ENCODE measurements at regions not wholly inside any gene's neighbourhood (a gene's known extent, or its start where the extent isn't known, plus 50 kb on each side); places are given as distances from the start of the nearest gene placed in this dataset.
A peak's percentile ranks its signal among the peaks of the same experiment; 100 is the strongest.

- DNase-seq (no peak), ATAC-seq (no peak)
- Mint-ChIP-seq H3K4me1 (peaks cover 11 to 19% (median 15%) of the 10 kb centered on the region in 4 donors), H3K4me3 (no peak overlapping the region), H3K27me3 (no peaks in the 10 kb centered on the region), H3K36me3 (no peaks in the 10 kb centered on the region), H3K9me3 (no peaks in the 10 kb centered on the region), H3K27ac (peak overlapping the region in 2 of 10 donors; percentile 67 to 78)
- POLR2A ChIA-PET = no interaction called here
These were observed 120.6 kb downstream of the C9orf50 start for GRCh38 chr9:129500161-129500862.

- peak overlapping the region in 1 of 10 donors; percentile 8 for H3K4me3 Mint-ChIP-seq
- DNase-seq (no peak), ATAC-seq (no peak)
- POLR2A ChIA-PET = interaction anchor here (1.5 kb wide), 1 partner anchor 10 kb away, joined by 4 read pairs; no protein-coding TSS in a partner anchor
- H3K9me3 Mint-ChIP-seq = no peaks in the 10 kb centered on the region
- H3K27me3 Mint-ChIP-seq = no peaks in the 10 kb centered on the region
- peak overlapping the region in 6 of 10 donors; percentile 3 to 77 (median 24) for H3K27ac Mint-ChIP-seq
- H3K4me1 Mint-ChIP-seq = peaks cover 12 to 25% (median 17%) of the 10 kb centered on the region in 4 donors
- H3K36me3 Mint-ChIP-seq = no peaks in the 10 kb centered on the region
These were observed 122.2 kb downstream of the C9orf50 start for GRCh38 chr9:129498451-129499384.

- Mint-ChIP-seq H3K36me3 (no peaks in the 10 kb centered on the region), H3K4me1 (peaks cover 15 to 25% (median 22%) of the 10 kb centered on the region in 4 donors), H3K27me3 (peaks cover 0 to 2% (median 0%) of the 10 kb centered on the region in 5 donors), H3K4me3 (peak overlapping the region in 4 of 10 donors; percentile 10 to 45 (median 32)), H3K9me3 (no peaks in the 10 kb centered on the region), H3K27ac (peak overlapping the region in 8 of 10 donors; percentile 22 to 85 (median 51))
- POLR2A ChIA-PET = interaction anchor here (0.5 to 1.5 kb wide), 2 partner anchors 9 to 36 kb away, joined by 3 to 4 read pairs; no protein-coding TSS in a partner anchor
- DNase-seq = no peak
- ATAC-seq = no peak
These were observed 123.0 kb downstream of the C9orf50 start for GRCh38 chr9:129497813-129498450.

- Mint-ChIP-seq H3K27ac (peak overlapping the region; percentile 22 to 94 (median 84)), H3K4me1 (peaks cover 15 to 25% (median 23%) of the 10 kb centered on the region in 4 donors)
These were observed 123.7 kb downstream of the C9orf50 start for GRCh38 chr9:129497005-129497812.

GRCh38 chr9:129496473-129497004, 124.4 kb downstream of the C9orf50 start:
- H3K4me3 Mint-ChIP-seq = peak overlapping the region; percentile 67 to 89 (median 82)
- H3K36me3 Mint-ChIP-seq = no peaks in the 10 kb centered on the region

More at GRCh38 chr9:129497005-129497812, 123.7 kb downstream of the C9orf50 start:
- H3K36me3 Mint-ChIP-seq = no peaks in the 10 kb centered on the region
- no peak for ATAC-seq
- H3K27me3 Mint-ChIP-seq = peaks cover 0 to 2% (median 0%) of the 10 kb centered on the region in 5 donors
- no peaks in the 10 kb centered on the region for H3K9me3 Mint-ChIP-seq
- POLR2A ChIA-PET = interaction anchor here (0.5 to 3.2 kb wide), 12 partner anchors 8 to 679 kb away, joined by 3 to 13 read pairs (median 4); partner anchors contain the start of gene IER5L
- DNase-seq = no peak
- H3K4me3 Mint-ChIP-seq = peak overlapping the region; percentile 50 to 86 (median 73)

GRCh38 chr9:129495620-129496472, 125.1 kb downstream of the C9orf50 start:
- peak overlapping the region; percentile 67 to 89 (median 82) for H3K4me3 Mint-ChIP-seq
- POLR2A ChIA-PET = interaction anchor here (0.6 to 3.2 kb wide), 10 partner anchors 12 to 323 kb away, joined by 3 to 13 read pairs (median 3); partner anchors contain the start of gene IER5L
- no peaks in the 10 kb centered on the region for H3K9me3 Mint-ChIP-seq
- H3K4me1 Mint-ChIP-seq = peaks cover 14 to 34% (median 28%) of the 10 kb centered on the region in 4 donors
- DNase-seq (peak; percentile 70 to 88 (median 76)), ATAC-seq (peak; percentile 86 to 91)
- peak overlapping the region in 8 of 10 donors; percentile 31 to 86 (median 72) for H3K27ac Mint-ChIP-seq
- H3K27me3 Mint-ChIP-seq = peaks cover 0 to 2% (median 0%) of the 10 kb centered on the region in 5 donors
- H3K36me3 Mint-ChIP-seq = no peaks in the 10 kb centered on the region

More at GRCh38 chr9:129496473-129497004, 124.4 kb downstream of the C9orf50 start:
- ATAC-seq = peak; percentile 66 to 70
- Mint-ChIP-seq H3K27ac (peak overlapping the region; percentile 66 to 94 (median 81)), H3K4me1 (peaks cover 14 to 29% (median 26%) of the 10 kb centered on the region in 4 donors), H3K27me3 (peaks cover 0 to 2% (median 0%) of the 10 kb centered on the region in 5 donors), H3K9me3 (no peaks in the 10 kb centered on the region)
- DNase-seq = peak; percentile 44 to 83 (median 52)
- POLR2A ChIA-PET = interaction anchor here (0.6 to 3.2 kb wide), 12 partner anchors 13 to 679 kb away, joined by 3 to 13 read pairs (median 4); partner anchors contain the start of gene IER5L

GRCh38 chr9:129494113-129494789, 126.7 kb downstream of the C9orf50 start:
- Mint-ChIP-seq H3K4me1 (peaks cover 23 to 47% (median 39%) of the 10 kb centered on the region in 4 donors), H3K36me3 (no peaks in the 10 kb centered on the region), H3K9me3 (no peaks in the 10 kb centered on the region), H3K27me3 (peaks cover 0 to 2% (median 0%) of the 10 kb centered on the region in 5 donors), H3K27ac (peak overlapping the region in 2 of 10 donors; percentile 25 to 43), H3K4me3 (peak overlapping the region in 1 of 10 donors; percentile 39)
- POLR2A ChIA-PET = interaction anchor here (0.8 to 3.2 kb wide), 2 partner anchors 11 to 319 kb away, joined by 3 to 13 read pairs; no protein-coding TSS in a partner anchor
- ATAC-seq (no peak), DNase-seq (no peak)

GRCh38 chr9:129493706-129494047, 127.2 kb downstream of the C9orf50 start:
- Mint-ChIP-seq H3K27ac (peak overlapping the region in 3 of 10 donors; percentile 39 to 88 (median 78)), H3K36me3 (no peaks in the 10 kb centered on the region), H3K27me3 (peaks cover 0 to 2% (median 0%) of the 10 kb centered on the region in 5 donors), H3K4me1 (peaks cover 26 to 53% (median 44%) of the 10 kb centered on the region in 4 donors), H3K9me3 (no peaks in the 10 kb centered on the region), H3K4me3 (peak overlapping the region in 3 of 10 donors; percentile 26 to 44 (median 41))
- no peak for DNase-seq
- POLR2A ChIA-PET = interaction anchor here (1.3 to 2.1 kb wide), 2 partner anchors 12 to 33 kb away, joined by 3 to 6 read pairs; no protein-coding TSS in a partner anchor
- no peak for ATAC-seq

- H3K27ac Mint-ChIP-seq = peak overlapping the region in 3 of 10 donors; percentile 39 to 88 (median 78)
- POLR2A ChIA-PET = interaction anchor here (0.7 to 2.1 kb wide), 5 partner anchors 9 to 256 kb away, joined by 3 to 6 read pairs (median 3); no protein-coding TSS in a partner anchor
- peaks cover 0 to 2% (median 0%) of the 10 kb centered on the region in 5 donors for H3K27me3 Mint-ChIP-seq
- no peak for DNase-seq
- no peak for ATAC-seq
- no peaks in the 10 kb centered on the region for H3K36me3 Mint-ChIP-seq
- H3K4me3 Mint-ChIP-seq = peak overlapping the region in 5 of 10 donors; percentile 15 to 44 (median 26)
- peaks cover 26 to 54% (median 44%) of the 10 kb centered on the region in 4 donors for H3K4me1 Mint-ChIP-seq
- no peaks in the 10 kb centered on the region for H3K9me3 Mint-ChIP-seq
These were observed 127.7 kb downstream of the C9orf50 start for GRCh38 chr9:129493002-129493705.
